SK-N-SH (cell line): ENCODE measurements at regions not wholly inside any gene's neighbourhood (a gene's known extent, or its start where the extent isn't known, plus 50 kb on each side); places are given as distances from the start of the nearest gene placed in this dataset.

ENCODE experiments used
- CTCF ChIA-PET: fragments of 300-600, 350-600 bp; formaldehyde crosslinking; extraction: SDS; loops from one replicate; lab custom pipeline; 2021; lab: Yijun Ruan, JAX
- POLR2A ChIA-PET: fragments of 350-600 bp; sonication (Branson Sonifier 250); formaldehyde crosslinking; extraction: SDS; loops from one replicate; lab custom pipeline; 2020; ENCODE audit warnings: antibody characterized with exemption, inconsistent platforms; lab: Yijun Ruan, JAX
- DNase-seq: peaks from one replicate; pipeline ENCODE4 v3.0.0; 2012
- H2AFZ ChIP-seq: fragments of 200-600 bp; sonication (generic); 2 replicates; pipeline ENCODE4 v1.8.1; 2016; ENCODE audit warnings: antibody characterized with exemption, mild to moderate bottlenecking, low read depth
- H3F3A ChIP-seq: fragments of 200-600 bp; sonication (generic); replicated peaks from 2 replicates; pipeline ENCODE3; 2016; ENCODE audit warnings: antibody characterized with exemption, mild to moderate bottlenecking; ENCODE audit not compliant: insufficient read depth
- H3K27ac ChIP-seq, 2 experiments: fragments of 200-500 bp in 1 of 2; fragments of 200-600 bp in 1 of 2; sonication (Bioruptor generic) in 1 of 2; sonication (generic), shearing (Covaris generic) in 1 of 2; 2 replicates each; pipeline versions ENCODE4 v1.5.1 to v1.6.1; 2014 to 2016; ENCODE audit warnings: low read depth in 2 of 2, inconsistent platforms in 1 of 2, low read length in 1 of 2, mild to moderate bottlenecking in 1 of 2, mixed read lengths in 1 of 2
- H3K27me3 ChIP-seq: fragments of 200-600 bp; sonication (generic), shearing (Covaris generic); 2 replicates; pipeline ENCODE4 v1.6.1; 2016; ENCODE audit warnings: mixed run types; ENCODE audit not compliant: insufficient read depth
- H3K36me3 ChIP-seq, 2 experiments: fragments of 200-500 bp in 1 of 2; fragments of 200-600 bp in 1 of 2; sonication (Bioruptor generic) in 1 of 2; sonication (generic) in 1 of 2; replicated peaks in 1 of 2; 2 replicates each; pipeline versions ENCODE3 to v1.5.1; 2014 to 2016; ENCODE audit warnings: low read length in 1 of 2, mild to moderate bottlenecking in 1 of 2; ENCODE audit not compliant: insufficient read depth in 2 of 2, control insufficient read depth in 1 of 2
- H3K4me1 ChIP-seq, 2 experiments: fragments of 200-500 bp in 1 of 2; fragments of 200-600 bp in 1 of 2; sonication (Bioruptor generic) in 1 of 2; sonication (generic), shearing (Covaris generic) in 1 of 2; 2 replicates each; pipeline versions ENCODE4 v1.5.1 to v1.6.1; 2014 to 2016; ENCODE audit warnings: low read depth in 1 of 2, low read length in 1 of 2, mixed run types in 1 of 2; ENCODE audit not compliant: insufficient read depth in 2 of 2, control insufficient read depth in 1 of 2
- H3K4me2 ChIP-seq: fragments of 200-600 bp; sonication (generic), shearing (Covaris generic); 2 replicates; pipeline ENCODE4 v1.6.1; 2017; ENCODE audit warnings: mixed run types
- H3K4me3 ChIP-seq, 2 experiments: fragments of 200-500 bp in 1 of 2; fragments of 200-600 bp in 1 of 2; sonication (Bioruptor generic) in 1 of 2; sonication (generic), shearing (Covaris generic) in 1 of 2; 2 replicates each; pipeline versions ENCODE4 v1.5.1 to v1.8.1; 2014 to 2016; ENCODE audit warnings: low read depth in 2 of 2, inconsistent platforms in 1 of 2, low read length in 1 of 2, mild to moderate bottlenecking in 1 of 2, mixed read lengths in 1 of 2, moderate library complexity in 1 of 2
- H3K79me2 ChIP-seq: fragments of 200-600 bp; sonication (generic); 2 replicates; pipeline ENCODE4 v1.8.1; 2017; ENCODE audit warnings: mild to moderate bottlenecking; ENCODE audit not compliant: insufficient read depth
- H3K9ac ChIP-seq: fragments of 200-600 bp; sonication (generic); 2 replicates; pipeline ENCODE4 v1.6.1; 2017; ENCODE audit warnings: mixed run types
- H3K9me2 ChIP-seq: fragments of 200-600 bp; sonication (generic); 2 replicates; pipeline ENCODE4 v1.6.1; 2017; ENCODE audit warnings: mixed run types
- H3K9me3 ChIP-seq: fragments of 200-600 bp; sonication (generic); 2 replicates; pipeline ENCODE4 v1.6.1; 2017; ENCODE audit warnings: mixed run types, mild to moderate bottlenecking, moderate library complexity
- H4K20me1 ChIP-seq: fragments of 200-600 bp; sonication (generic); 2 replicates; pipeline ENCODE4 v1.6.1; 2017; ENCODE audit warnings: mild to moderate bottlenecking, mixed run types; ENCODE audit not compliant: insufficient read depth
- CTCF ChIP-seq: fragments of 200-600 bp; sonication (generic); IDR thresholded peaks from 2 replicates; pipeline ENCODE4 v1.6.1; 2017; ENCODE audit warnings: antibody characterized with exemption, mild to moderate bottlenecking, moderate library complexity
- REST ChIP-seq: IDR thresholded peaks from 2 replicates; pipeline ENCODE4 v1.6.1; 2012; ENCODE audit warnings: mild to moderate bottlenecking, low read depth, low read length, moderate library complexity
- RXRA ChIP-seq: IDR thresholded peaks from 2 replicates; pipeline ENCODE4 v1.4.0; 2012; ENCODE audit warnings: low read depth, mild to moderate bottlenecking, borderline replicate concordance
- WGBS: methylation state at CpG from one replicate; pipeline ENCODE4 v1.1.6; 2017; ENCODE audit warnings: low lambda C conversion rate; 5-methylcytosine and 5-hydroxymethylcytosine counted together

GRCh38 chr6:140985679-140986275 lies 1146.9 kb upstream of the GJE1 start:
- H3K27ac ChIP-seq = no peak overlapping the region
- no peaks in the 10 kb centered on the region for H3K79me2 ChIP-seq
- POLR2A ChIA-PET = no interaction called here
- H2AFZ ChIP-seq = no peak overlapping the region
- H3F3A ChIP-seq = peaks cover 4% of the 10 kb centered on the region
- WGBS = 16% methylated on average over 2 of the region's 2 CpGs
- CTCF ChIA-PET = no interaction called here
- DNase-seq = no peak
- H3K4me3 ChIP-seq = no peak overlapping the region
- TF ChIP-seq RXRA = no peak
- no peaks in the 10 kb centered on the region for H4K20me1 ChIP-seq
- no peaks in the 10 kb centered on the region for H3K27me3 ChIP-seq
- H3K4me1 ChIP-seq = peaks cover 0 to 4% of the 10 kb centered on the region in 2 experiments; a peak in 1 of 4 replicates
- H3K9ac ChIP-seq = no peak overlapping the region
- no peaks in the 10 kb centered on the region for H3K9me2 ChIP-seq
- H3K4me2 ChIP-seq = no peak overlapping the region
- H3K36me3 ChIP-seq = no peaks in the 10 kb centered on the region
- H3K9me3 ChIP-seq = no peaks in the 10 kb centered on the region; the same call in 1 of the 2 replicates

DNA sequence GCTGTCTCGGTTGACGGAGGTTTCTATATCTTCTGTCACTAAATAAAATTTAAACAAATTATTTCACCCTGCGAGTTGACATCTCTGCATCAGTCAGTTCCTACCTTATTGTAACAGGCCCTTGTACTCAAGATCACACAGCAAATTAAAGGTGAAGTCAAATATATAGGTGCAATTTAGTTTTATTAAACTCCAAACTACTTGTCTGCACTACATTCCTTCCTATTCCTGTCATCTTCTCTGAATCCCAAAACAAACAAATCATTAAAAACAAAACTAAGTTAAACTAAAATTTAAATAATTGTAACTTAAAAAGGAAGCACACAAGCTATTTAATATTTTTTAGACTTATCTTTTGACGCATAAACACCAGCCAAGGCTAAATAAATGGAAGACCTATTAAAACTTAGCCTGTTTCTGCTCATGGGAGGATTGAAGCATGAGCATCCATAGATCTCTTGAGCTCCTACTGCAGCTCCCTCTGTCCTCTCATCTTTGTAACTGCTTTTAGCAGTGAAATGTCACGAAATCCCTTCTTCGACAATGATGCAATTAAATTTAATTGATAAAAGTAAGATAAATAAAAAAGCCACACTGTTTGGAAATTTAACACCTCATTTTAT lies 1152.3 kb upstream of the GJE1 start:
- no peaks in the 10 kb centered on the region for H3K27me3 ChIP-seq
- peak overlapping the region; percentile 73 for H2AFZ ChIP-seq
- POLR2A ChIA-PET = no interaction called here
- peak overlapping the region; percentile 68 to 91; a peak in 3 of 4 replicates for H3K27ac ChIP-seq
- 15% methylated on average over 6 of the region's 6 CpGs for WGBS
- 0 out of 4 replicates have a peak overlapping the region, but pooled peaks of 1 of the 2 experiments have one; percentile 12 for H3K4me3 ChIP-seq
- H3K9me3 ChIP-seq = no peaks in the 10 kb centered on the region; the same call in 1 of the 2 replicates
- H3K4me2 ChIP-seq = peak overlapping the region; percentile 62
- TF ChIP-seq REST (no peak), CTCF (peak; percentile 32; the same call in 1 of the 2 replicates)
- DNase-seq = no peak
- H4K20me1 ChIP-seq = no peaks in the 10 kb centered on the region
- peak overlapping the region; percentile 49; the same call in 1 of the 2 replicates for H3K9ac ChIP-seq
- H3K4me1 ChIP-seq = no peaks in the 10 kb centered on the region; a peak in 2 of 4 replicates
- no peaks in the 10 kb centered on the region for H3K36me3 ChIP-seq
- CTCF ChIA-PET = no interaction called here
- peaks cover 17% of the 10 kb centered on the region for H3F3A ChIP-seq
- no peaks in the 10 kb centered on the region for H3K79me2 ChIP-seq
- no peaks in the 10 kb centered on the region for H3K9me2 ChIP-seq
